ENCODE measurements at regions not wholly inside any gene's neighbourhood (a gene's known extent, or its start where the extent isn't known, plus 50 kb on each side); places are given as distances from the start of the nearest gene placed in this dataset.

DNA sequence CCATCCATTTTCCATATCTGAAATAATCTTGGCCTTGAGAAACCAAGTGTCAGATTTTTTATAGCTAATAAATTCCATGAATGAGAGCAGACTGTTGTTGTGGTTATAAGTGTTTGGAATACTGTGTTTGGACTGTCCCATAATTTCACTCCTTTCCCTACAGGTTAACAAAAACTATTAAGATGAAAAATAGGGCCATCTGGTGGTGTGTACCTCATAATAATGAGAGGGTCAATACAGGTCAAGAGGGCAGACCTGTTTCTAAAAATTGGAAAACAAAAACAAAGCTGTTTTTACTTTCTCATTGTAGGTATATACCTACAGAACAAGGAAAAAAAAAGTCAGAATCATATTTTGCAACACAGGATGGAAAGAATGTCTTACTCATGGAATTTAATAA is 553.8 kb upstream of the SGO1 start:
- ChIA-PET POLR2A (no interaction called here), CTCF (no interaction called here)
- H3K4me1 ChIP-seq (ENCODE audit: control insufficient read depth, insufficient read depth, low read length), result no peaks in the 10 kb centered on the region
- H3K9me3 ChIP-seq (ENCODE audit: control insufficient read depth, insufficient read depth, low read depth, low read length), result no peaks in the 10 kb centered on the region
- no peak overlapping the region for H3K4me3 ChIP-seq (ENCODE audit: low read depth, low read length)
- H3K27ac ChIP-seq (ENCODE audit: extremely low read depth, low read depth, low read length), result no peak overlapping the region
- no peak for TF ChIP-seq ZNF37A (tag by site-specific recombination; IDR thresholded peaks at IDR 0.05)
- no peak for TF ChIP-seq ZNF664 (tag by site-specific recombination; IDR thresholded peaks at IDR 0.05)
- H3K36me3 ChIP-seq (ENCODE audit: control insufficient read depth in 2 of 2, insufficient read depth in 1 of 2, low read length in 2 of 2), result no peaks in the 10 kb centered on the region

DNA sequence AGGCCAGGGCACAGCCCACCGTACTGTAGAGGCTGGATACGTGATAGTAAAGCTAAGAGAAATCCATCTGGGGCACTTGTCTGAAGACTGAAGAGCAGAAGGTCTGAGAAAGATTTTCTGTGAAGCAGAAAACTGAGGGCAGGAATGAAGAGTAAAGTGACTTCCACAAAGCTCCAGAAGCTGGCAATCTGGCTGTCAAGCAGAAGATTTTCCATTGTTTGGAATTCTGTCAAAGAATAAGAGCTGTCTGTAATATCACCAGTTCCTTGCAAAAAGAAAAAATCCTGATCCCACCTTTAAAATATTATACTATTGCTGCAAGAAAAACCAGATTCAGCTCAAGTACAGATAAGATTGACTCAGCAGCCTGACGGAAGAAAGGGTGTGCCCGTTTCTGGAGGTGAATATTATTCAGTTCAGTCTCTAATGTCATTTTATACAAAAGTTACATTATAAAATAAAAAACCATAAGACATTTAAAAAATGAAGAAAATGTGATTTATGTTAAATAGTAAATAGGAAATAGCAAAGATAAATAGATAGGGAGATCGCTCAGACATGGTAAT is 550.4 kb upstream of the SGO1 start:
- CTCF ChIA-PET, result interaction anchor here (0.7 to 0.9 kb wide), 2 partner anchors 178 to 436 kb away, joined by 3 to 4 read pairs; no protein-coding TSS in a partner anchor
- Histone ChIP-seq H3K36me3 (ENCODE audit: control insufficient read depth in 2 of 2, insufficient read depth in 1 of 2, low read length in 2 of 2) (no peaks in the 10 kb centered on the region), H3K9me3 (ENCODE audit: control insufficient read depth, insufficient read depth, low read depth, low read length) (no peaks in the 10 kb centered on the region), H3K4me3 (ENCODE audit: low read depth, low read length) (no peak overlapping the region), H3K27ac (ENCODE audit: extremely low read depth, low read depth, low read length) (no peak overlapping the region), H3K4me1 (ENCODE audit: control insufficient read depth, insufficient read depth, low read length) (no peaks in the 10 kb centered on the region)
- no peak for TF ChIP-seq ZBTB48 (tag by site-specific recombination; IDR thresholded peaks at IDR 0.05)
- no peak for TF ChIP-seq ZSCAN16 (tag by site-specific recombination; IDR thresholded peaks at IDR 0.05)
- TF ChIP-seq ZSCAN18 (tag by site-specific recombination; IDR thresholded peaks at IDR 0.05), result no peak
- no peak for TF ChIP-seq ZNF510 (tag by site-specific recombination; IDR thresholded peaks at IDR 0.05; ENCODE audit: insufficient replicate concordance)
- no peak for TF ChIP-seq SALL2 (tag by site-specific recombination; IDR thresholded peaks at IDR 0.05; ENCODE audit: borderline replicate concordance)
- TF ChIP-seq ZNF580 (tag by site-specific recombination; IDR thresholded peaks at IDR 0.05), result no peak
- no peak for TF ChIP-seq ZNF404 (tag by site-specific recombination; IDR thresholded peaks at IDR 0.05)
- no peak for TF ChIP-seq ZNF302 (tag by site-specific recombination; IDR thresholded peaks at IDR 0.05; ENCODE audit: low read depth)
- TF ChIP-seq KLF7 (tag by site-specific recombination; IDR thresholded peaks at IDR 0.05; ENCODE audit: borderline replicate concordance), result no peak
- no peak for TF ChIP-seq ZBTB6 (tag by site-specific recombination; IDR thresholded peaks at IDR 0.05)
- no peak for TF ChIP-seq ZNF529 (tag by site-specific recombination; IDR thresholded peaks at IDR 0.05; ENCODE audit: insufficient replicate concordance)
- TF ChIP-seq ZNF837 (tag by site-specific recombination; IDR thresholded peaks at IDR 0.05), result no peak
- POLR2A ChIA-PET, result no interaction called here

DNA sequence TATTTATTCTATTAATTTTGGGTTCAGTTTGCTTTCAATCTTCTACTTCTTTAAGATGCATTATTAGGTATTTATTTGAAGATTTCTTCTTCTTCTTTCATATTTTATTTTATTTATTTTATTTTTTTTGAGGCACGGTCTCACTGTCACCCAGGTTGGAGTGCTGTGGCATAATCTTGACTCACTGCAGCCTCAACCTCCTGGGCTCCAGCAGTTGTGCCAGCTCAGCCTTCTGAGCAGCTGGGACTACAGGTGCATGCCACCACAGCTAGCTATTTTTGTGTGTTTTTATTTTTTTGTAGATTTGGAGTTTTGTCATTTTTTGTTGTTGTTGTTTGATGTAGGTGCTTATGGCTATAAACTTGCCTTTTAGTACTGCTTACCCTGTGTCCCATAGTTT is 543.2 kb upstream of the SGO1 start:
- Histone ChIP-seq H3K4me1 (ENCODE audit: control insufficient read depth, insufficient read depth, low read length) (no peaks in the 10 kb centered on the region), H3K36me3 (ENCODE audit: control insufficient read depth in 2 of 2, insufficient read depth in 1 of 2, low read length in 2 of 2) (no peaks in the 10 kb centered on the region), H3K27ac (ENCODE audit: extremely low read depth, low read depth, low read length) (no peak overlapping the region), H3K9me3 (ENCODE audit: control insufficient read depth, insufficient read depth, low read depth, low read length) (no peaks in the 10 kb centered on the region), H3K4me3 (ENCODE audit: low read depth, low read length) (no peak overlapping the region)
- TF ChIP-seq MEIS1 (CRISPR knock-in tag; IDR thresholded peaks at IDR 0.05; ENCODE audit: borderline replicate concordance), result no peak
- no peak for TF ChIP-seq ZNF561 (tag by site-specific recombination; IDR thresholded peaks at IDR 0.05; ENCODE audit: borderline replicate concordance)
- TF ChIP-seq SP3 (tag by site-specific recombination; IDR thresholded peaks at IDR 0.05), result no peak
- no peak for TF ChIP-seq ZNF580 (tag by site-specific recombination; IDR thresholded peaks at IDR 0.05)
- no peak for TF ChIP-seq ZNF707 (tag by site-specific recombination; IDR thresholded peaks at IDR 0.05)
- TF ChIP-seq ZNF341 (tag by site-specific recombination; IDR thresholded peaks at IDR 0.05; ENCODE audit: low read depth), result no peak
- TF ChIP-seq ZNF223 (tag by site-specific recombination; IDR thresholded peaks at IDR 0.05), result no peak
- no peak for TF ChIP-seq ZNF768 (tag by site-specific recombination; IDR thresholded peaks at IDR 0.05)
- no peak for TF ChIP-seq SCRT2 (tag by site-specific recombination; IDR thresholded peaks at IDR 0.05)
- no peak for TF ChIP-seq BCL11A (tag by site-specific recombination; IDR thresholded peaks at IDR 0.05; ENCODE audit: low read depth)
- ChIA-PET POLR2A (no interaction called here), CTCF (no interaction called here)
